K562 (cell line): ENCODE measurements at regions not wholly inside any gene's neighbourhood (a gene's known extent, or its start where the extent isn't known, plus 50 kb on each side); places are given as distances from the start of the nearest gene placed in this dataset.

Source experiments
- BHLHE40 ChIP-seq: IDR thresholded peaks from 2 replicates; pipeline ENCODE4 v1.6.1; 2011; ENCODE audit warnings: low read length, improper control_type of control experiment
- CTBP1 ChIP-seq: fragments of 450-650 bp; IDR thresholded peaks from 2 replicates; pipeline ENCODE4 v1.6.1; 2016; ENCODE audit warnings: borderline replicate concordance
- CTCF ChIP-seq, 3 experiments: IDR thresholded peaks in 2 of 3; conservative IDR thresholded peaks in 1 of 3; 2 replicates each; pipeline ENCODE4 v1.5.1; 2011 to 2012; ENCODE audit warnings: low read length in 3 of 3, mild to moderate bottlenecking in 3 of 3, control low read depth in 2 of 3, improper control_type of control experiment in 1 of 3, inconsistent platforms in 1 of 3, low read depth in 1 of 3, mixed read lengths in 1 of 3, moderate library complexity in 1 of 3; ENCODE audit not compliant: insufficient read depth in 2 of 3
- MCM7 ChIP-seq, 2 experiments: fragments of 450-650 bp; IDR thresholded peaks; 2 replicates each; pipeline ENCODE4 v1.6.1; 2016 to 2018
- POLR2G ChIP-seq: fragments of 200-400 bp; formaldehyde crosslinking; IDR thresholded peaks from 2 replicates; pipeline ENCODE4 v1.6.1; 2017; ENCODE audit warnings: low read depth, mild to moderate bottlenecking, antibody characterized with exemption, low read length, moderate library complexity
- RAD21 ChIP-seq, 2 experiments: fragments of 250-450 bp in 1 of 2; fragments of 450-650 bp in 1 of 2; sonication (Bioruptor Pico) in 1 of 2; formaldehyde crosslinking in 1 of 2; IDR thresholded peaks in 1 of 2; conservative IDR thresholded peaks in 1 of 2; 2 replicates each; pipeline versions ENCODE4 v1.4.0 to v1.8.0; 2020 to 2022; ENCODE audit warnings: mild to moderate bottlenecking in 2 of 2, moderate library complexity in 1 of 2
- REST ChIP-seq, 2 experiments: fragments of 450-650 bp; formaldehyde crosslinking in 1 of 2; IDR thresholded peaks; 2 replicates each; pipeline versions ENCODE4 v1.4.0 to v1.6.1; 2014 to 2020; ENCODE audit warnings: mild to moderate bottlenecking in 2 of 2, borderline replicate concordance in 1 of 2, low read depth in 1 of 2
- ZNF436 ChIP-seq: fragments of 250-450, 450-650 bp; sonication (Bioruptor Pico); formaldehyde crosslinking; IDR thresholded peaks from 2 replicates; pipeline ENCODE4 v1.7.0; 2020; ENCODE audit warnings: mild to moderate bottlenecking
- ZNF764 ChIP-seq: fragments of 250-450 bp; sonication (Bioruptor Pico); IDR thresholded peaks from 2 replicates; pipeline ENCODE4 v1.4.0; 2020; ENCODE audit warnings: low read depth, mild to moderate bottlenecking, moderate library complexity
- ZNF780A ChIP-seq: fragments of 250-450 bp; sonication (Bioruptor Pico); IDR thresholded peaks from 2 replicates; pipeline ENCODE4 v1.5.0; 2021; ENCODE audit warnings: mild to moderate bottlenecking

- TF ChIP-seq REST (IDR thresholded peaks at IDR 0.05; ENCODE audit: borderline replicate concordance) (peak; percentile 37; the same call in 1 of the 2 replicates), REST (CRISPR knock-in tag; IDR thresholded peaks at IDR 0.05; ENCODE audit: low read depth) (no peak), RAD21 (CRISPR knock-in tag; conservative IDR thresholded peaks at IDR 0.05 in 1 of 2, IDR thresholded peaks at IDR 0.05 in 1 of 2) (peak; percentile 52 to 66), CTCF (IDR thresholded peaks at IDR 0.05 in 2 of 3, conservative IDR thresholded peaks at IDR 0.05 in 1 of 3; ENCODE audit: insufficient read depth in 2 of 3, low read depth in 1 of 3, low read length in 3 of 3) (peak; percentile 36 to 58 (median 51); a peak in 5 of 6 replicates), ZNF780A (CRISPR knock-in tag) (no peak), CTBP1 (no peak), POLR2G (no peak), ZNF436 (CRISPR knock-in tag) (no peak), BHLHE40 (no peak), ZNF764 (CRISPR knock-in tag) (no peak), MCM7 (IDR thresholded peaks at IDR 0.05) (no peak)
- TF ChIP-seq, all 486 proteins: peak for 3
Measured at GRCh38 chr7:18352339-18353255, 143.0 kb upstream of the HDAC9 start (continued).
